GM19328 (cell line): ENCODE measurements at regions not wholly inside any gene's neighbourhood (a gene's known extent, or its start where the extent isn't known, plus 50 kb on each side); places are given as distances from the start of the nearest gene placed in this dataset.

Source experiments
- ATAC-seq: cut with Tn5 transposase; IDR thresholded peaks from one replicate; pipeline ENCODE4 v1.9.1; 2021; ENCODE audit warnings: mild to moderate bottlenecking, moderate library complexity; ENCODE audit not compliant: unreplicated experiment

DNA sequence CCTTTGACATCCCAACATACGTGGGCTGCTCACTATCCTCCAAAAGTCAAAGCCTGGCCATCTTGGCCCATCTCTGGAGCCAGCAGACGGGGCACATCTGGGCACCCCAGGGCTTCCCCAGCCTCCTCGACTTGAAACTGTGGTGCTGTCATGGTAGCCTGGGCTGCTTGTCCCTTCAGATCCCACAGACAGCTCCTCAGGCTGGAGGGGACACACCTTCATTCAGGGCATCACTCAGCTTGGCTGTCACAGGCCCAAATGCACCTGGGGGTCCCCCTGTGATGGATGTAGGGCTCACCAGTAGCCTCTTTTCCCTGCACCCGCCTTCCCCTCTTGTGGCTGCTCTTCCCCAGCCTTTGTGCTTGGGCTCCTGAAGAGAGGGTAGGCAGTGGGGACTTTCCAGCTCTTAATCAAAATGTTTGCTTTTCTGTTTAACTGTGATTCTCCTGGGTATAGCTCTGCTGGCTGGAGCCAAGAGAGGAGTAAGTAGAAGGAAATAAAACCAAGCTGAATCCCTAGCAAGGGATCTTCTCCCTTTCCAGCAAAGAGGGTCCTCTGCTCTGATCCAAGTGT is 92.3 kb downstream of the GYPC start:
- ATAC-seq = no peak

DNA sequence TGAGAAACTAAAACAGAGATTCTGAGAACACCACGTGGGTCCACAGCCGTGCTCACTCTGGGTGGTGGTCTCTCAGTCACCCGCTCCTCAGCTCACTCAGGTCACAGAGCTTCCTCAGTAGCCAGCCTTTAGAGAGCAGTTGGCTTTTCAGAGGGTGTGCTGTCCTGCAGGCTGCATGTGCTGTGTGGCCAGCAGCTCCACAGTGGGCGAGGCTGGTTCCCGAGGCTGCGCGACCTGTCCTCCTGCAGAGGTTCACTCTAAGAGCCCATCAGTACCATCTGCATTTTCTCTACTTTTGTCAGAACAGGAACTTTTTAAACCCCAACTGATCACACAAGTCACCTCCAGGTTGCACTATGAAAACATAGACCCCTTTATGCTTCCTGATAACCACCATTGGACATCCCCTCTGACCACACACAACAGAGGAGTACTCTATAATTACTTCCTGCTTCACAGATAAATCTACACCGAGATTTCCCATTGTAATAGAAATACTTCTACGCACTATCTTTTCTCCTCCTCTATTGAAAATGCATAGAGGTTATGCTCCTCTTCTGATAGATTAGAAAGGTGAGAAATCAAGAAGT is 93.1 kb downstream of the GYPC start:
- ATAC-seq = peak; percentile 59

DNA sequence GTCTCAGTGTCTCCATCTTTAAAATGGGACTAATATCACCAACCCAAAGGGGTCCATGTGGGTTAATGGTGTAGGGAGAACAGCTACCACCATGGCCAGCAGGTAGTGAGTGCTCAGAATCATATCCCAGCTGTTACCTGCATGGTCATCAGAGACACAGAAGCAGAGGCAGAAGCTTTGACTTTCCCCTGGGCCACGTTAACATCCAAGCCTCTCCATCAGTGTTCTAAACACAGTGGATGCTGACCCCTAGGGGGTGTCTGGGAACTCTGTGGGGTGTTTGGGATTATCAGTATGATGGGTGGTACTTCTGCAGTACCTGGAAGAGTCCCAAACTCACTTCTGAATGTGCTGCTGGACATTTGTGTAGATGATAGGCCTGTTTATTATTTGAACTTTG is 93.6 kb downstream of the GYPC start:
- ATAC-seq = peak; percentile 44

DNA sequence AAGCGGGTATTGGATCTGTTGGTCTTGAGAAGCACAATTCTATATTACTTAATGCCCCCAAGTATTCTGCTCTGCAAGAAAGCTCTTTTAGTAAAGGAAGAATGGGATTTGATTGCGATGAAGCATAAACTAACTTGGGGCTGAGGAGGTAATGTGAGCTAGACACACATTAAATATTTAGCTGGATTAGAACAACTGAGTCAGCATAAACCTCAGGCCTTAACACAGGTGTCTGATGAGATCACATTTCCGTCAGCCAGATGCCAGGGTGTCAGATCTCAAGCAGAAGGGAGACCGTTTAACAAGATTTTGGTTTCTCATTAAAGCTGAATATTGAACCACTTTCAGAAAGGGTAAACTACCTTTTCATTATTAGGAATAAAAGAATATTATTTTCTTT is 94.5 kb downstream of the GYPC start:
- ATAC-seq = no peak

DNA sequence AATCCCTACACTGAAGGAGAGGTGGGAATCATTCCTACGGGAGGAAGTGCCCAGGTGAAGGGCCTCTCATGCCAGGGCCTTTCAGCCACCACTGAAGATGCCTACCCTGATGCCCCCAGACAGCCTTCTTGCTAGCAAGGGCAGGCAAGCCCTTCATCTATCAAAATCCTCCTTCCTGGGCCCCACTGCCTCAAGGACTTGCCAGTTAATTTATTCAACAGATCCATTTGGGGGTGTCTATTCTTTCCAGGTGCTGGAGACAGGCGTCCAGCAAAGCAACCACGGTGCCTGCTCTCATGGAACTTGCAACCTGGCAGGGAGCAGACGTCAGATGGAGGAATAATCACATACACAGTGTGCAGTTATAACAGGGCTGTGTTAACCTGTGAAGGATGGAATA is 95.5 kb downstream of the GYPC start:
- ATAC-seq = no peak

DNA sequence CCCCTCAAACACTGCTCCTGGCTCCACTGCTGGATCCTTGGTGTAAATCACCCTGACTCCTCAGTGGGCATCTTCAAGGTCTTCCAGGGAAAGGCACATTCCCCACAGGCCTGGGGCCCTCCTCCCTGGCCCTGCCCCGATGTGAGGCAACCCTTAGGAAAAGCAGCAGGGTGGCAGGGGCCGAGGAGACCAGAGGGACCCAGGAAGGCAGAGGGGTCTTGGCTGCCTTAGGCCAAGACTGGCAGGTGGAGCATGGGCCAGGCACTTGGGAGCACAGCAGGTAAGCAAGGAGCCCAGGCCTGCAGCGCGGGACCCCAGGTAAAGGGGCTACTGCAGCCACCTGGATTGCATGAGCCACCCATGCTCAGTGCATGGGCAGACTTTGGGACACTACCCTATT is 96.9 kb downstream of the GYPC start:
- no peak for ATAC-seq

GRCh38 chr2:126753501-126754212 is 97.7 kb downstream of the GYPC start:
- ATAC-seq = no peak

- ATAC-seq = no peak
These were observed 98.5 kb downstream of the GYPC start for GRCh38 chr2:126754240-126755004.

DNA sequence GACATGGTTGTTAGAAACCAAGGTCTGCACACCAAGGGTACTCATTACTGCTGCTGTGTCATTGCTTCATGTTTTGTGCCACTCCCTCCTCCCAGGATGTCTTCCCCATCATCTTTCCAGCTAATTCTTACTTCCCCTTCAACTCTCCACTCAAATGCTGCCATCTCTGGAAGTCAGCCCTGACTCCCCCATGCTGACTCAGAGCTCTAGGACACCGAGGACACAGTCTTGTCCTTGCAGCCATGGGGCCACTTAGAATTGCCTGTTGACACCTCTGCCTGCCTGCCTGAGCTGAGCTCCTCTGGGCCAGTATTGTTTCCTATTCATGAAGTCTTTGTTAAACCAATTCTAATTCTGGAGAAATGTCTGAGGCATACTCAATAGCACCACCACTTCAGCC is 100.2 kb downstream of the GYPC start:
- no peak for ATAC-seq

GRCh38 chr2:126761256-126761980 is 105.5 kb downstream of the GYPC start:
- ATAC-seq = no peak

- ATAC-seq = no peak
These were observed 106.3 kb downstream of the GYPC start for GRCh38 chr2:126761981-126762878.

- no peak for ATAC-seq
These were observed 108.8 kb downstream of the GYPC start for GRCh38 chr2:126764686-126765265.

GRCh38 chr2:126765395-126765794 is 109.4 kb downstream of the GYPC start:
- no peak for ATAC-seq

- no peak for ATAC-seq
These were observed 110.5 kb downstream of the GYPC start for GRCh38 chr2:126766295-126766968.

GRCh38 chr2:126766969-126767296 is 111.0 kb downstream of the GYPC start:
- no peak for ATAC-seq

GRCh38 chr2:126769118-126769517 is 113.2 kb downstream of the GYPC start:
- no peak for ATAC-seq

DNA sequence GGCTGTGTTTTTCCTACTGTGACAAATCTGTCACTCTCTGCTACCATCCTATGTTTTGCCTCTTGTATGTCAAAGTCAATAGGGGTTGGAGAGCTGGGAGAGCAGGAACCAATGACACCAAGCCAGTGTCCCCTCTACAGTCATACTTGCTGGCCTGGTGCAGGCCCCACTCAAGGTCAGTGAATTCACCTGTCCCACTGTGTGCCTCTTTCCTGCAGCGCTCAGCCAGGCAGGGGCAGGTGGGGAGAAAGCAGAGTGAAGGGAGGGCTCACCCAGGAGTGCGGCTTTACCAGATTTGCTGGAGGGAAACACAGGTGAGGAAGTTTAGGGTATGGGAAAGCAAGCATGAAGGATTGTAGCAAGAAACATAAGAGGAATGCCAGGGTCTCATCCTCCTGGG is 114.5 kb downstream of the GYPC start:
- ATAC-seq = no peak

DNA sequence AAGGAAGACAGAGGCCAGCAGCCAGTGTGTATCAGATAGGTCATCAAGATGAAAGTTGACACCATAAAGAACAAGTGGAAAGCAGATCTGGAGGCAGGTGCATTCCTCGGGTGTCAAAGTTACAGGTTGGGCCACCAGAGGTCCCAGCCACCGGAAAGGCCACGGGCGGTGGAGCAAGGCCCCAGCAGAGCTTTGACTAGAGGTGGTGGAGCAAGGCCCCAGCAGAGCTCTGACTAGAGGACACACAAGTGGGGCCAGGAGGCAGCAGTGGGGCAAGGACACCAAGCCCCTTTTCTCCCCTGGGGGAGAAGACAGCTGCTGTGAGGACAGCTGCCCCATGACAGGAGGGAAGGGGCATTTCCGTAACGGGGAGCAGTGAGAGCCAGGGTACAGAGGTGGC is 115.1 kb downstream of the GYPC start:
- no peak for ATAC-seq

DNA sequence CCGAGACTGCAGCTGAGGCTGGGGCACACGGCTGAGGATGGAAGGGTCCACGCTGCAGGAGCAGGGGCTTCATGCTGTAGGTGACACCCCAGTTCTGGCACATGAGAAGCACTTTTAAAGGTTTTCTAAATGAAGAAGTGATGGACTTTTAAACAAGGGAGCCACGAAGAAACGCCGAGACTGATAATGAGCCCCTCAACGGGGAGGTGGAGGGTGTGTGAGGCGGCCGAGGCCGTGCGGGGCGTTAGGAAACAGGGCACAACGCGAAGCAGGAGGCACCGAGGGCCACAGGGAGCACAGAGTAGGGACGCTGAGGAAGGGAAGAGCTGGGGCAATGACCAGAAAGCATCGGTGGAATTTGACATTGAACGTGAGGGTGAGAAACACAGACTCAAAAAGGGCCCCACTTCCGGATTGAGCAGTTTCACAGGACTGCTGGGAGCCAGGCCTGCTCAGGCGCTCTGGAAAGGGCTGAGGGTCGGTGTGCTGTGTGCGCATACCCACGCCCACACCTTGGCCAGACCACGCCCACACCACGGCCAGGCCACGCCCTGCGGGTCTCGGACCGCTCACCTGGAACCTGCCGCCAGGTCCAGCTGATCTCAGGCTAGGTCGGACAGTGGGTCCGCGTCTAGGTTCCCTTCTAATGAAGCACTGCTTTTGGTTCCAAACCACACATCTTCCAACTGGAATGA is 115.7 kb downstream of the GYPC start:
- ATAC-seq = no peak
